H1 (cell line): ENCODE measurements at regions not wholly inside any gene's neighbourhood (a gene's known extent, or its start where the extent isn't known, plus 50 kb on each side); places are given as distances from the start of the nearest gene placed in this dataset.

Experiments
- CTCF ChIA-PET: fragments of 300-600 bp; sonication (Branson Sonifier 250); formaldehyde crosslinking; loops from one replicate; lab custom pipeline; 2021; ENCODE audit not compliant: partially characterized antibody; lab: Charles Lee
- POLR2A ChIA-PET: fragments of 300-600 bp; sonication (Branson Sonifier 250); formaldehyde crosslinking; loops from one replicate; lab custom pipeline; 2021; ENCODE audit warnings: inconsistent platforms; ENCODE audit not compliant: partially characterized antibody; lab: Charles Lee
- DNase-seq, 2 experiments: peaks; one replicate each; pipeline versions ENCODE4 v3.0.0 to v3.0.0-alpha.2; 2010 to 2022; ENCODE audit warnings: low spot score in 2 of 2, low read depth in 1 of 2, mixed read lengths in 1 of 2
- FAIRE-seq: peaks from 2 replicates; lab custom pipeline; 2011; peaks lifted over from hg19 to GRCh38; lab: Jason Lieb, UNC
- H2AFZ ChIP-seq: 2 replicates; pipeline ENCODE4 v1.8.1; 2012; ENCODE audit warnings: low read length, inconsistent platforms
- H2AK5ac ChIP-seq: 2 replicates; pipeline ENCODE4 v1.6.1; 2013; ENCODE audit warnings: low read depth, low read length
- H2BK120ac ChIP-seq: replicated peaks from 2 replicates; pipeline ENCODE3; 2013; ENCODE audit warnings: low read depth, low read length, inconsistent platforms
- H2BK12ac ChIP-seq: 2 replicates; pipeline ENCODE4 v1.6.1; 2013; ENCODE audit warnings: low read depth, low read length
- H2BK15ac ChIP-seq: 2 replicates; pipeline ENCODE4 v1.6.1; 2013; ENCODE audit warnings: low read length
- H2BK20ac ChIP-seq: 2 replicates; pipeline ENCODE4 v1.6.1; 2013; ENCODE audit warnings: low read length
- H2BK5ac ChIP-seq: 2 replicates; pipeline ENCODE4 v1.6.1; 2013; ENCODE audit warnings: low read depth, low read length
- H3K14ac ChIP-seq: 2 replicates; pipeline ENCODE4 v1.6.1; 2013; ENCODE audit warnings: inconsistent platforms; ENCODE audit not compliant: insufficient read length
- H3K18ac ChIP-seq: 2 replicates; pipeline ENCODE4 v1.6.1; 2013; ENCODE audit warnings: low read length; ENCODE audit errors: extremely low read depth
- H3K23ac ChIP-seq: 2 replicates; pipeline ENCODE4 v1.6.1; 2013; ENCODE audit warnings: inconsistent platforms; ENCODE audit not compliant: insufficient read length
- H3K23me2 ChIP-seq: 2 replicates; pipeline ENCODE4 v1.6.1; 2013; ENCODE audit warnings: low read depth, low read length
- H3K27ac ChIP-seq: 2 replicates; pipeline ENCODE4 v1.6.1; 2011; ENCODE audit warnings: low read depth, low read length, inconsistent platforms
- H3K27me3 ChIP-seq, 4 experiments: replicated peaks in 1 of 4; 1 replicate in 1 of 4; 2 replicates in 3 of 4; pipeline versions ENCODE4 v1.6.1 to v1.8.1; 2011 to 2013; ENCODE audit warnings: low read length in 3 of 4, mild to moderate bottlenecking in 3 of 4, inconsistent platforms in 2 of 4, mixed read lengths in 2 of 4, moderate library complexity in 1 of 4; ENCODE audit not compliant: control insufficient read depth in 3 of 4, insufficient read depth in 3 of 4; ENCODE audit errors: extremely low read depth in 1 of 4
- H3K36me3 ChIP-seq, 4 experiments: 2 replicates each; pipeline versions ENCODE4 v1.6.1 to v1.8.1; 2011 to 2013; ENCODE audit warnings: mild to moderate bottlenecking in 4 of 4, low read length in 3 of 4, moderate library complexity in 2 of 4, control low read depth in 1 of 4, inconsistent platforms in 1 of 4; ENCODE audit not compliant: insufficient read depth in 4 of 4, control insufficient read depth in 2 of 4
- H3K4ac ChIP-seq: replicated peaks from 2 replicates; pipeline ENCODE3; 2013; ENCODE audit warnings: low read length, low read depth, mixed read lengths, inconsistent platforms; ENCODE audit not compliant: insufficient read length
- H3K4me1 ChIP-seq, 4 experiments: replicated peaks in 1 of 4; 1 replicate in 1 of 4; 2 replicates in 3 of 4; pipeline versions ENCODE4 v1.6.1 to v1.8.1; 2011 to 2013; ENCODE audit warnings: low read length in 3 of 4, inconsistent platforms in 2 of 4, mixed read lengths in 1 of 4; ENCODE audit not compliant: insufficient read depth in 4 of 4, control insufficient read depth in 3 of 4
- H3K4me2 ChIP-seq, 2 experiments: 2 replicates each; pipeline versions ENCODE4 v1.6.1 to v1.8.1; 2011 to 2013; ENCODE audit warnings: low read depth in 2 of 2, low read length in 2 of 2, control low read depth in 1 of 2, inconsistent platforms in 1 of 2, mild to moderate bottlenecking in 1 of 2; ENCODE audit not compliant: insufficient read depth in 1 of 2
- H3K4me3 ChIP-seq, 4 experiments: fragments of 200-600, 300-600 bp in 1 of 4; sonication (generic), shearing (Covaris generic), sonication (Bioruptor Twin) in 1 of 4; 2 replicates each; pipeline versions ENCODE4 v1.5.1 to v1.8.1; 2011 to 2016; ENCODE audit warnings: low read length in 4 of 4, low read depth in 3 of 4, control low read depth in 2 of 4, inconsistent platforms in 2 of 4, mild to moderate bottlenecking in 2 of 4, mixed read lengths in 1 of 4, moderate library complexity in 1 of 4; ENCODE audit not compliant: insufficient read depth in 2 of 4; ENCODE audit errors: extremely low read depth in 1 of 4
- H3K56ac ChIP-seq: replicated peaks from 2 replicates; pipeline ENCODE3; 2013; ENCODE audit warnings: low read depth, mild to moderate bottlenecking, mixed read lengths, low read length, inconsistent platforms; ENCODE audit not compliant: insufficient read length
- H3K79me1 ChIP-seq: 2 replicates; pipeline ENCODE4 v1.6.1; 2013; ENCODE audit warnings: low read depth, low read length, control low read depth
- H3K79me2 ChIP-seq, 2 experiments: 2 replicates each; pipeline versions ENCODE4 v1.6.1 to v1.8.1; 2012 to 2013; ENCODE audit warnings: low read length in 2 of 2, mild to moderate bottlenecking in 2 of 2, inconsistent platforms in 1 of 2; ENCODE audit not compliant: insufficient read depth in 2 of 2, control insufficient read depth in 1 of 2
- H3K9ac ChIP-seq, 4 experiments: replicated peaks in 1 of 4; 1 replicate in 1 of 4; 2 replicates in 3 of 4; pipeline versions ENCODE4 v1.6.1 to v1.8.1; 2011 to 2013; ENCODE audit warnings: low read depth in 3 of 4, low read length in 3 of 4, control low read depth in 2 of 4, mild to moderate bottlenecking in 2 of 4, moderate library complexity in 2 of 4, inconsistent platforms in 1 of 4; ENCODE audit errors: extremely low read depth in 1 of 4
- H3K9me3 ChIP-seq, 2 experiments: 2 replicates each; pipeline versions ENCODE4 v1.6.1 to v1.8.1; 2012 to 2013; ENCODE audit warnings: mild to moderate bottlenecking in 2 of 2, moderate library complexity in 2 of 2, control low read depth in 1 of 2, inconsistent platforms in 1 of 2, low read depth in 1 of 2, low read length in 1 of 2, mixed read lengths in 1 of 2; ENCODE audit not compliant: insufficient read depth in 2 of 2
- H4K20me1 ChIP-seq, 2 experiments: replicated peaks in 1 of 2; 2 replicates each; pipeline versions ENCODE3 to v1.8.1; 2011 to 2013; ENCODE audit warnings: inconsistent platforms in 2 of 2, low read length in 2 of 2, mild to moderate bottlenecking in 1 of 2; ENCODE audit not compliant: insufficient read depth in 2 of 2, control insufficient read depth in 1 of 2
- H4K5ac ChIP-seq: 2 replicates; pipeline ENCODE4 v1.6.1; 2013; ENCODE audit warnings: low read length, low read depth, mixed read lengths, inconsistent platforms; ENCODE audit not compliant: insufficient read length
- H4K8ac ChIP-seq: 2 replicates; pipeline ENCODE4 v1.8.0; 2013; ENCODE audit warnings: mild to moderate bottlenecking, moderate library complexity, low read length, inconsistent platforms; ENCODE audit not compliant: insufficient read depth; ENCODE audit errors: extremely low read depth
- H4K91ac ChIP-seq: replicated peaks from 2 replicates; pipeline ENCODE3; 2013; ENCODE audit warnings: low read length, mixed read lengths, inconsistent platforms; ENCODE audit not compliant: insufficient read length
- BACH1 ChIP-seq: IDR thresholded peaks from 2 replicates; pipeline ENCODE4 v1.6.1; 2012; ENCODE audit warnings: low read length, improper control_type of control experiment
- CBX5 ChIP-seq: fragments of 300-800, 300-1000 bp; sonication (generic); IDR thresholded peaks from 2 replicates; pipeline ENCODE4 v1.7.1; 2016; ENCODE audit warnings: antibody characterized with exemption, low read length, low read depth
- JUN ChIP-seq: IDR thresholded peaks from 2 replicates; pipeline ENCODE4 v1.6.1; 2011; ENCODE audit warnings: low read depth, mild to moderate bottlenecking, improper control_type of control experiment, low read length
- KDM5A ChIP-seq: fragments of 200-600 bp; IDR thresholded peaks from 2 replicates; pipeline ENCODE4 v1.7.1; 2012; ENCODE audit warnings: mild to moderate bottlenecking, low read length, inconsistent platforms, mixed read lengths
- SAP30 ChIP-seq: fragments of 300-600 bp; sonication (generic); IDR thresholded peaks from 2 replicates; pipeline ENCODE4 v1.7.1; 2012; ENCODE audit warnings: low read length, moderate library complexity, mild to moderate bottlenecking, inconsistent platforms; ENCODE audit not compliant: insufficient read depth, insufficient replicate concordance
- SIRT6 ChIP-seq: IDR thresholded peaks from one replicate; pipeline ENCODE4 v1.7.1; 2012; ENCODE audit warnings: low read length, inconsistent platforms
- SUZ12 ChIP-seq: fragments of 200-600 bp; sonication (generic); IDR thresholded peaks from 2 replicates; pipeline ENCODE4 v1.6.1; 2012; ENCODE audit warnings: mild to moderate bottlenecking, inconsistent platforms, low read length, moderate library complexity, mixed read lengths
- TAF7 ChIP-seq: optimal IDR thresholded peaks from 2 replicates; pipeline ENCODE3; 2011; ENCODE audit warnings: low read depth, mild to moderate bottlenecking, inconsistent platforms, low read length, moderate library complexity, borderline replicate concordance
- TCF12 ChIP-seq: IDR thresholded peaks from 2 replicates; pipeline ENCODE4 v1.6.1; 2011; ENCODE audit warnings: low read depth, mild to moderate bottlenecking, low read length
- WGBS, 2 experiments: shearing (Covaris generic) in 1 of 2; methylation state at CpG; one replicate each; pipeline versions ENCODE4 v1.1.6 to v1.1.7; 2013 to 2015; ENCODE audit warnings: low lambda C conversion rate in 2 of 2, mixed read lengths in 2 of 2, inconsistent platforms in 1 of 2, low coverage in 1 of 2, missing lambda C conversion rate in 1 of 2; ENCODE audit not compliant: insufficient replicate concordance in 2 of 2, insufficient coverage in 1 of 2, insufficient read length in 1 of 2; ENCODE audit errors: extremely low coverage in 1 of 2, missing lambda C conversion rate in 1 of 2; 5-methylcytosine and 5-hydroxymethylcytosine counted together
- TF ChIP-seq, protein P1 (sequence below): IDR thresholded peaks from 2 replicates; pipeline ENCODE4 v1.6.1; 2012; ENCODE audit warnings: inconsistent platforms

GRCh38 chr14:65904988-65905387, 492.5 kb downstream of the FUT8 start:
- Histone ChIP-seq H3K4me1 (no peaks in the 10 kb centered on the region; a peak in 1 of 7 replicates), H4K91ac (no peak overlapping the region), H2AK5ac (no peak overlapping the region), H2BK20ac (no peak overlapping the region), H4K20me1 (no peaks in the 10 kb centered on the region), H3K9me3 (peaks cover 8 to 10% of the 10 kb centered on the region in 2 experiments; a peak in 2 of 4 replicates), H3K4me2 (no peak overlapping the region), H2BK120ac (no peak overlapping the region), H3K23me2 (peaks cover 4% of the 10 kb centered on the region; the same call in 1 of the 2 replicates), H2BK15ac (no peak overlapping the region), H3K4me3 (no peak overlapping the region), H3K27ac (no peak overlapping the region), H3K36me3 (no peaks in the 10 kb centered on the region), H3K27me3 (no peaks in the 10 kb centered on the region), H4K8ac (no peak overlapping the region), H3K56ac (no peak overlapping the region), H3K18ac (no peak overlapping the region), H3K14ac (no peak overlapping the region), H2BK5ac (no peak overlapping the region), H2BK12ac (no peak overlapping the region), H4K5ac (no peak overlapping the region), H3K4ac (no peak overlapping the region), H3K79me2 (no peaks in the 10 kb centered on the region), H3K9ac (no peak overlapping the region), H3K79me1 (no peaks in the 10 kb centered on the region), H2AFZ (no peak overlapping the region), H3K23ac (no peak overlapping the region)
- CTCF ChIA-PET, result interaction anchor here (1.7 kb wide), 1 partner anchor 55 kb away, joined by 5 read pairs; no protein-coding TSS in a partner anchor
- POLR2A ChIA-PET, result interaction anchor here (0.8 kb wide), 2 partner anchors 20 to 22 kb away, joined by 3 read pairs; no protein-coding TSS in a partner anchor
- DNase-seq (no peak), FAIRE-seq (no peak)
- TF ChIP-seq KDM5A (no peak), CBX5 (no peak), TAF7 (no peak), BACH1 (no peak), TCF12 (no peak), SUZ12 (no peak), SAP30 (no peak), JUN (no peak), SIRT6 (no peak)
- TF ChIP-seq, protein P1, sequence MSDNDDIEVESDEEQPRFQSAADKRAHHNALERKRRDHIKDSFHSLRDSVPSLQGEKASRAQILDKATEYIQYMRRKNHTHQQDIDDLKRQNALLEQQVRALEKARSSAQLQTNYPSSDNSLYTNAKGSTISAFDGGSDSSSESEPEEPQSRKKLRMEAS, result no peak
- WGBS, 2 experiments, result 90% methylated on average over 4 of the region's 4 CpGs; no CpG with 5 or more reads in 1 of the 2 experiments
